Breast epithelium (tissue), 3 donors: ENCODE measurements at regions not wholly inside any gene's neighbourhood (a gene's known extent, or its start where the extent isn't known, plus 50 kb on each side); places are given as distances from the start of the nearest gene placed in this dataset.

Source experiments
- POLR2A ChIP-seq: fragments of 450-650 bp; IDR thresholded peaks from one replicate; pipeline ENCODE4 v1.6.1; 2016; ENCODE audit warnings: antibody characterized with exemption, mild to moderate bottlenecking, moderate library complexity
- POLR2AphosphoS5 ChIP-seq, 3 donors: sonication (generic); formaldehyde crosslinking; IDR thresholded peaks; one replicate each; pipeline ENCODE4 v1.6.1; 2017; ENCODE audit warnings: antibody characterized with exemption in 3 of 3
- TF ChIP-seq, protein P1 (sequence below), 3 donors: fragments of 450-650 bp; IDR thresholded peaks; one replicate each; pipeline ENCODE4 v1.5.1; 2016 to 2017; ENCODE audit warnings: antibody characterized with exemption in 3 of 3, mild to moderate bottlenecking in 3 of 3, moderate library complexity in 3 of 3

DNA sequence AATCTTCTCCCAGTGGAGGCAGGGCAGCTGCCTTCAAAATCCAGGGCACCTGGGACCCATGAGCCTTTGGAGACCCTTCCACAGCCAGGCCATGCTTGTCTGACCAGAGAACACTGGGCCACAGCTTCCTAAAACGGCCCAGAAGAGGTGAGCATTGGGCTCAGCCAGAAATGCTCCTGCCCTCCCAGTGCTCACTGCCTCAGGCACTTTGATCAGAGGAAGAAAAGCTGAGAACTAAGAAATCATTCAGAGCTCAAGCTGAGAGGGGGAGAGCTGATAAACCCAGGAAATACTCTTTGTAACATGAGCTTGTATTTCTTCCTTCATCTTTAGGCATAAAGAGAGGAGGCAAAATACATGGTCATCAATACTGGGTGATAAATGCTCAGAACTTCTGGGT, 365.5 kb upstream of the KLHL29 start:
- TF ChIP-seq POLR2AphosphoS5 (IDR thresholded peaks at IDR 0.05): no peak
- TF ChIP-seq, protein P1, sequence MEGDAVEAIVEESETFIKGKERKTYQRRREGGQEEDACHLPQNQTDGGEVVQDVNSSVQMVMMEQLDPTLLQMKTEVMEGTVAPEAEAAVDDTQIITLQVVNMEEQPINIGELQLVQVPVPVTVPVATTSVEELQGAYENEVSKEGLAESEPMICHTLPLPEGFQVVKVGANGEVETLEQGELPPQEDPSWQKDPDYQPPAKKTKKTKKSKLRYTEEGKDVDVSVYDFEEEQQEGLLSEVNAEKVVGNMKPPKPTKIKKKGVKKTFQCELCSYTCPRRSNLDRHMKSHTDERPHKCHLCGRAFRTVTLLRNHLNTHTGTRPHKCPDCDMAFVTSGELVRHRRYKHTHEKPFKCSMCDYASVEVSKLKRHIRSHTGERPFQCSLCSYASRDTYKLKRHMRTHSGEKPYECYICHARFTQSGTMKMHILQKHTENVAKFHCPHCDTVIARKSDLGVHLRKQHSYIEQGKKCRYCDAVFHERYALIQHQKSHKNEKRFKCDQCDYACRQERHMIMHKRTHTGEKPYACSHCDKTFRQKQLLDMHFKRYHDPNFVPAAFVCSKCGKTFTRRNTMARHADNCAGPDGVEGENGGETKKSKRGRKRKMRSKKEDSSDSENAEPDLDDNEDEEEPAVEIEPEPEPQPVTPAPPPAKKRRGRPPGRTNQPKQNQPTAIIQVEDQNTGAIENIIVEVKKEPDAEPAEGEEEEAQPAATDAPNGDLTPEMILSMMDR (IDR thresholded peaks at IDR 0.05): no peak
- TF ChIP-seq POLR2A: no peak
